SK-N-SH (cell line): ENCODE measurements at regions not wholly inside any gene's neighbourhood (a gene's known extent, or its start where the extent isn't known, plus 50 kb on each side); places are given as distances from the start of the nearest gene placed in this dataset.

Experiments used
- CTCF ChIA-PET: fragments of 300-600, 350-600 bp; formaldehyde crosslinking; extraction: SDS; loops from one replicate; lab custom pipeline; 2021; lab: Yijun Ruan, JAX
- POLR2A ChIA-PET: fragments of 350-600 bp; sonication (Branson Sonifier 250); formaldehyde crosslinking; extraction: SDS; loops from one replicate; lab custom pipeline; 2020; ENCODE audit warnings: antibody characterized with exemption, inconsistent platforms; lab: Yijun Ruan, JAX
- DNase-seq: peaks from one replicate; pipeline ENCODE4 v3.0.0; 2012
- H2AFZ ChIP-seq: fragments of 200-600 bp; sonication (generic); 2 replicates; pipeline ENCODE4 v1.8.1; 2016; ENCODE audit warnings: antibody characterized with exemption, mild to moderate bottlenecking, low read depth
- H3F3A ChIP-seq: fragments of 200-600 bp; sonication (generic); replicated peaks from 2 replicates; pipeline ENCODE3; 2016; ENCODE audit warnings: antibody characterized with exemption, mild to moderate bottlenecking; ENCODE audit not compliant: insufficient read depth
- H3K27ac ChIP-seq, 2 experiments: fragments of 200-500 bp in 1 of 2; fragments of 200-600 bp in 1 of 2; sonication (Bioruptor generic) in 1 of 2; sonication (generic), shearing (Covaris generic) in 1 of 2; 2 replicates each; pipeline versions ENCODE4 v1.5.1 to v1.6.1; 2014 to 2016; ENCODE audit warnings: low read depth in 2 of 2, inconsistent platforms in 1 of 2, low read length in 1 of 2, mild to moderate bottlenecking in 1 of 2, mixed read lengths in 1 of 2
- H3K27me3 ChIP-seq: fragments of 200-600 bp; sonication (generic), shearing (Covaris generic); 2 replicates; pipeline ENCODE4 v1.6.1; 2016; ENCODE audit warnings: mixed run types; ENCODE audit not compliant: insufficient read depth
- H3K36me3 ChIP-seq, 2 experiments: fragments of 200-500 bp in 1 of 2; fragments of 200-600 bp in 1 of 2; sonication (Bioruptor generic) in 1 of 2; sonication (generic) in 1 of 2; replicated peaks in 1 of 2; 2 replicates each; pipeline versions ENCODE3 to v1.5.1; 2014 to 2016; ENCODE audit warnings: low read length in 1 of 2, mild to moderate bottlenecking in 1 of 2; ENCODE audit not compliant: insufficient read depth in 2 of 2, control insufficient read depth in 1 of 2
- H3K4me1 ChIP-seq, 2 experiments: fragments of 200-500 bp in 1 of 2; fragments of 200-600 bp in 1 of 2; sonication (Bioruptor generic) in 1 of 2; sonication (generic), shearing (Covaris generic) in 1 of 2; 2 replicates each; pipeline versions ENCODE4 v1.5.1 to v1.6.1; 2014 to 2016; ENCODE audit warnings: low read depth in 1 of 2, low read length in 1 of 2, mixed run types in 1 of 2; ENCODE audit not compliant: insufficient read depth in 2 of 2, control insufficient read depth in 1 of 2
- H3K4me2 ChIP-seq: fragments of 200-600 bp; sonication (generic), shearing (Covaris generic); 2 replicates; pipeline ENCODE4 v1.6.1; 2017; ENCODE audit warnings: mixed run types
- H3K4me3 ChIP-seq, 2 experiments: fragments of 200-500 bp in 1 of 2; fragments of 200-600 bp in 1 of 2; sonication (Bioruptor generic) in 1 of 2; sonication (generic), shearing (Covaris generic) in 1 of 2; 2 replicates each; pipeline versions ENCODE4 v1.5.1 to v1.8.1; 2014 to 2016; ENCODE audit warnings: low read depth in 2 of 2, inconsistent platforms in 1 of 2, low read length in 1 of 2, mild to moderate bottlenecking in 1 of 2, mixed read lengths in 1 of 2, moderate library complexity in 1 of 2
- H3K79me2 ChIP-seq: fragments of 200-600 bp; sonication (generic); 2 replicates; pipeline ENCODE4 v1.8.1; 2017; ENCODE audit warnings: mild to moderate bottlenecking; ENCODE audit not compliant: insufficient read depth
- H3K9ac ChIP-seq: fragments of 200-600 bp; sonication (generic); 2 replicates; pipeline ENCODE4 v1.6.1; 2017; ENCODE audit warnings: mixed run types
- H3K9me2 ChIP-seq: fragments of 200-600 bp; sonication (generic); 2 replicates; pipeline ENCODE4 v1.6.1; 2017; ENCODE audit warnings: mixed run types
- H3K9me3 ChIP-seq: fragments of 200-600 bp; sonication (generic); 2 replicates; pipeline ENCODE4 v1.6.1; 2017; ENCODE audit warnings: mixed run types, mild to moderate bottlenecking, moderate library complexity
- H4K20me1 ChIP-seq: fragments of 200-600 bp; sonication (generic); 2 replicates; pipeline ENCODE4 v1.6.1; 2017; ENCODE audit warnings: mild to moderate bottlenecking, mixed run types; ENCODE audit not compliant: insufficient read depth
- CHD2 ChIP-seq: fragments of 150-350 bp; IDR thresholded peaks from 2 replicates; pipeline ENCODE4 v1.6.1; 2018; ENCODE audit warnings: low read length; ENCODE audit not compliant: partially characterized antibody
- FOSL2 ChIP-seq: IDR thresholded peaks from 2 replicates; pipeline ENCODE4 v1.4.0; 2012; ENCODE audit warnings: low read depth, mild to moderate bottlenecking, moderate library complexity, borderline replicate concordance
- JUND ChIP-seq: IDR thresholded peaks from 2 replicates; pipeline ENCODE4 v1.4.0; 2012
- NFIC ChIP-seq: IDR thresholded peaks from 2 replicates; pipeline ENCODE4 v1.4.0; 2012; ENCODE audit warnings: borderline replicate concordance
- RAD21 ChIP-seq: IDR thresholded peaks from 2 replicates; pipeline ENCODE4 v1.6.1; 2012; ENCODE audit warnings: mild to moderate bottlenecking, low read length
- RCOR1 ChIP-seq: fragments of 150-350 bp; IDR thresholded peaks from 2 replicates; pipeline ENCODE4 v1.6.1; 2017; ENCODE audit warnings: antibody characterized with exemption, low read length
- SIN3A ChIP-seq: IDR thresholded peaks from 2 replicates; pipeline ENCODE4 v1.6.1; 2012; ENCODE audit warnings: low read depth, mild to moderate bottlenecking, low read length, moderate library complexity, borderline replicate concordance
- TEAD4 ChIP-seq: IDR thresholded peaks from 2 replicates; pipeline ENCODE4 v1.4.0; 2012; ENCODE audit warnings: mild to moderate bottlenecking, borderline replicate concordance; ENCODE audit not compliant: insufficient read depth
- YY1 ChIP-seq: IDR thresholded peaks from 2 replicates; pipeline ENCODE4 v1.4.0; 2012; ENCODE audit warnings: low read depth, mild to moderate bottlenecking
- WGBS: methylation state at CpG from one replicate; pipeline ENCODE4 v1.1.6; 2017; ENCODE audit warnings: low lambda C conversion rate; 5-methylcytosine and 5-hydroxymethylcytosine counted together
- TF ChIP-seq, protein P1 (sequence below): IDR thresholded peaks from 2 replicates; pipeline ENCODE4 v1.4.0; 2012; ENCODE audit warnings: low read depth, borderline replicate concordance
- TF ChIP-seq, protein P2 (sequence below): fragments of 150-350 bp; IDR thresholded peaks from 2 replicates; pipeline ENCODE4 v1.6.1; 2017; ENCODE audit warnings: antibody characterized with exemption, low read length, low read depth, borderline replicate concordance
- TF ChIP-seq, protein P3 (sequence below): IDR thresholded peaks from 2 replicates; pipeline ENCODE4 v1.4.0; 2012; ENCODE audit warnings: low read depth
- TF ChIP-seq, protein P4 (sequence below): IDR thresholded peaks from 2 replicates; pipeline ENCODE4; 2012
- TF ChIP-seq, protein P5 (sequence below): fragments of 200-600 bp; sonication (generic); IDR thresholded peaks from 2 replicates; pipeline ENCODE4 v1.6.1; 2017; ENCODE audit warnings: antibody characterized with exemption, mild to moderate bottlenecking, moderate library complexity

DNA sequence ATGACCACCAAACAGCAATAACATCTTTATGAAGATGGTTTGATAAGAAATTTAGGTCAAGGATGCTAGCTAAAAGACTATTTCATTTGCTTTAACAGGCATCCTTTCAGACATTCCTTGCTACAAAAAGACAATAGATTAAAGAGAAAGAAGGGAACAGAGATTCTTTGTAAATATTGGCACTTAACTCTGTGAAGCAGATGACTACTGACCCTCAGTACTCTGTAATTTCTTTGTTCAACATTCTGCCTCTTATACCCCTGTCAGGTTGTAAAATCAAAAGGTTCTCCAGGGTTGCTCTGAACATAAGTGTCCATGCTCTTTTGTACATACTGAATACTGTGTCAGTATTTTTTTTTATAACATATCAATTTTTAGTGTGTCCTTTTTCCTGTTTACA is 610.6 kb upstream of the GRAMD2B start:
- no peaks in the 10 kb centered on the region for H3F3A ChIP-seq
- no peaks in the 10 kb centered on the region for H3K36me3 ChIP-seq
- no peaks in the 10 kb centered on the region for H4K20me1 ChIP-seq
- TF ChIP-seq, protein P1, sequence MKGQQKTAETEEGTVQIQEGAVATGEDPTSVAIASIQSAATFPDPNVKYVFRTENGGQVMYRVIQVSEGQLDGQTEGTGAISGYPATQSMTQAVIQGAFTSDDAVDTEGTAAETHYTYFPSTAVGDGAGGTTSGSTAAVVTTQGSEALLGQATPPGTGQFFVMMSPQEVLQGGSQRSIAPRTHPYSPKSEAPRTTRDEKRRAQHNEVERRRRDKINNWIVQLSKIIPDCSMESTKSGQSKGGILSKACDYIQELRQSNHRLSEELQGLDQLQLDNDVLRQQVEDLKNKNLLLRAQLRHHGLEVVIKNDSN = no peak
- TF ChIP-seq TEAD4 (no peak), YY1 (no peak), RAD21 (no peak), SIN3A (no peak), JUND (no peak), FOSL2 (no peak), RCOR1 (no peak), NFIC (no peak)
- TF ChIP-seq, protein P2, sequence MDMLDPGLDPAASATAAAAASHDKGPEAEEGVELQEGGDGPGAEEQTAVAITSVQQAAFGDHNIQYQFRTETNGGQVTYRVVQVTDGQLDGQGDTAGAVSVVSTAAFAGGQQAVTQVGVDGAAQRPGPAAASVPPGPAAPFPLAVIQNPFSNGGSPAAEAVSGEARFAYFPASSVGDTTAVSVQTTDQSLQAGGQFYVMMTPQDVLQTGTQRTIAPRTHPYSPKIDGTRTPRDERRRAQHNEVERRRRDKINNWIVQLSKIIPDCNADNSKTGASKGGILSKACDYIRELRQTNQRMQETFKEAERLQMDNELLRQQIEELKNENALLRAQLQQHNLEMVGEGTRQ = no peak
- TF ChIP-seq, protein P3, sequence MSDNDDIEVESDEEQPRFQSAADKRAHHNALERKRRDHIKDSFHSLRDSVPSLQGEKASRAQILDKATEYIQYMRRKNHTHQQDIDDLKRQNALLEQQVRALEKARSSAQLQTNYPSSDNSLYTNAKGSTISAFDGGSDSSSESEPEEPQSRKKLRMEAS = no peak
- TF ChIP-seq, protein P4, sequence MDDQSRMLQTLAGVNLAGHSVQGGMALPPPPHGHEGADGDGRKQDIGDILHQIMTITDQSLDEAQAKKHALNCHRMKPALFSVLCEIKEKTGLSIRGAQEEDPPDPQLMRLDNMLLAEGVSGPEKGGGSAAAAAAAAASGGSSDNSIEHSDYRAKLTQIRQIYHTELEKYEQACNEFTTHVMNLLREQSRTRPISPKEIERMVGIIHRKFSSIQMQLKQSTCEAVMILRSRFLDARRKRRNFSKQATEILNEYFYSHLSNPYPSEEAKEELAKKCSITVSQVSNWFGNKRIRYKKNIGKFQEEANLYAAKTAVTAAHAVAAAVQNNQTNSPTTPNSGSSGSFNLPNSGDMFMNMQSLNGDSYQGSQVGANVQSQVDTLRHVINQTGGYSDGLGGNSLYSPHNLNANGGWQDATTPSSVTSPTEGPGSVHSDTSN = no peak
- no peak overlapping the region for H2AFZ ChIP-seq
- H3K79me2 ChIP-seq = no peaks in the 10 kb centered on the region
- H3K4me3 ChIP-seq = no peak overlapping the region
- no peaks in the 10 kb centered on the region for H3K9me3 ChIP-seq
- H3K9ac ChIP-seq = no peak overlapping the region
- H3K4me2 ChIP-seq = no peak overlapping the region
- H3K27me3 ChIP-seq = no peaks in the 10 kb centered on the region
- no peaks in the 10 kb centered on the region; a peak in 1 of 4 replicates for H3K4me1 ChIP-seq
- POLR2A ChIA-PET = no interaction called here
- H3K9me2 ChIP-seq = no peaks in the 10 kb centered on the region
- CTCF ChIA-PET = interaction anchor here (0.6 kb wide), 1 partner anchor 58 kb away, joined by 3 read pairs; no protein-coding TSS in a partner anchor
- no peak for DNase-seq
- no peak overlapping the region for H3K27ac ChIP-seq

DNA sequence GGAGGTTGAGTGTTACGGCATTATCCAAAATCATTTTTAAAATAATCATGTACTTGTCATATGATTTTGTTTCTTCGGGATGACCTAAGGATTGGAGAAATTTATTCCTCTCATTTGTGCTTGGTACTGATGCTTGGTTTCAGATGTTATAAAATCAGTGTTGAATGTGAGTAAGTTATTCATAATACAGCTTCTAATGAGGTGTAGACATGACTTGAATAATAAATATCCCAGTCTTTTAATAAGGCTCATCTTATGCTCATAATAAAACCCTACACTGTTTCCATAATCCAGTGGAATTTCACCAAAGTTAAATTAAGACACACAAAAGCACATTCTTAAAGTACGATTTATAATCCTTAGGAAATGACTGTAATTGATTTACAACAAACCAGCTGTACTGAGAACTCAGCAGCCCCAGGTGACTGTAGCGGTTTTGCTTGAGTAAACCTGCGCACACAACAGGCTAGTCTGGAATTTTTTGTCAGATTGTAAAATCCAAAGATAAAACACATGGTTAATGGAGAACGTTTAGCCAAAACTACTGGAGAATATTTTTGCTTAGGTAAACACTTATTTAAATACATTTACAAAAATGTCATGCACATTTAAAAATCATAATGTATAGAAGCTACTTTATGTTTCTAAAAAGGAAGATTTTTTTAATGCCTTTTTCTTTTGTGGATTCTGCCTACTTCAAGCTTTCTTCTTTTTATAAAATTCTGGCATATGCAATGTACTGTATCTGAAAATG is 609.8 kb upstream of the GRAMD2B start:
- CTCF ChIA-PET = no interaction called here

More for the DNA sequence above, 609.8 kb upstream of the GRAMD2B start:
- DNase-seq = no peak
- Histone ChIP-seq H3K9me3 (no peaks in the 10 kb centered on the region), H3K4me3 (no peak overlapping the region), H2AFZ (no peak overlapping the region), H4K20me1 (no peaks in the 10 kb centered on the region), H3K4me1 (no peaks in the 10 kb centered on the region; a peak in 1 of 4 replicates), H3K27me3 (no peaks in the 10 kb centered on the region), H3K9me2 (no peaks in the 10 kb centered on the region), H3K36me3 (no peaks in the 10 kb centered on the region), H3K79me2 (no peaks in the 10 kb centered on the region), H3K27ac (no peak overlapping the region), H3K4me2 (no peak overlapping the region), H3F3A (no peaks in the 10 kb centered on the region), H3K9ac (no peak overlapping the region)
- 69% methylated on average over 6 of the region's 6 CpGs for WGBS
- POLR2A ChIA-PET = no interaction called here
- TF ChIP-seq, protein P5, sequence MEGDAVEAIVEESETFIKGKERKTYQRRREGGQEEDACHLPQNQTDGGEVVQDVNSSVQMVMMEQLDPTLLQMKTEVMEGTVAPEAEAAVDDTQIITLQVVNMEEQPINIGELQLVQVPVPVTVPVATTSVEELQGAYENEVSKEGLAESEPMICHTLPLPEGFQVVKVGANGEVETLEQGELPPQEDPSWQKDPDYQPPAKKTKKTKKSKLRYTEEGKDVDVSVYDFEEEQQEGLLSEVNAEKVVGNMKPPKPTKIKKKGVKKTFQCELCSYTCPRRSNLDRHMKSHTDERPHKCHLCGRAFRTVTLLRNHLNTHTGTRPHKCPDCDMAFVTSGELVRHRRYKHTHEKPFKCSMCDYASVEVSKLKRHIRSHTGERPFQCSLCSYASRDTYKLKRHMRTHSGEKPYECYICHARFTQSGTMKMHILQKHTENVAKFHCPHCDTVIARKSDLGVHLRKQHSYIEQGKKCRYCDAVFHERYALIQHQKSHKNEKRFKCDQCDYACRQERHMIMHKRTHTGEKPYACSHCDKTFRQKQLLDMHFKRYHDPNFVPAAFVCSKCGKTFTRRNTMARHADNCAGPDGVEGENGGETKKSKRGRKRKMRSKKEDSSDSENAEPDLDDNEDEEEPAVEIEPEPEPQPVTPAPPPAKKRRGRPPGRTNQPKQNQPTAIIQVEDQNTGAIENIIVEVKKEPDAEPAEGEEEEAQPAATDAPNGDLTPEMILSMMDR = no peak
- TF ChIP-seq CHD2 (no peak), RAD21 (no peak), NFIC (no peak)
- TF ChIP-seq, protein P2 = no peak
- TF ChIP-seq, all 33 proteins: peak for 0
